Astrocyte (in vitro differentiated cells and primary cell): ENCODE measurements at regions not wholly inside any gene's neighbourhood (a gene's known extent, or its start where the extent isn't known, plus 50 kb on each side); places are given as distances from the start of the nearest gene placed in this dataset.

ENCODE experiments used
- DNase-seq: peaks from one replicate; pipeline ENCODE4 v3.0.0-alpha.2; 2010; ENCODE audit warnings: low read depth
- FAIRE-seq: peaks from 2 replicates; lab custom pipeline; 2011; peaks lifted over from hg19 to GRCh38; lab: Jason Lieb, UNC
- H2AFZ ChIP-seq: 2 replicates; pipeline ENCODE4 v1.6.0; 2012; ENCODE audit warnings: low read depth, low read length, inconsistent platforms
- H3K27ac ChIP-seq: 2 replicates; pipeline ENCODE4 v1.5.1; 2011; ENCODE audit warnings: low read depth, low read length, inconsistent platforms
- H3K27me3 ChIP-seq: 2 replicates; pipeline ENCODE4 v1.6.0; 2011; ENCODE audit warnings: low read length, inconsistent platforms; ENCODE audit not compliant: insufficient read depth
- H3K36me3 ChIP-seq: 2 replicates; pipeline ENCODE4 v1.5.1; 2011; ENCODE audit warnings: low read length, inconsistent platforms; ENCODE audit not compliant: insufficient read depth
- H3K4me1 ChIP-seq: 2 replicates; pipeline ENCODE4 v1.5.1; 2011; ENCODE audit warnings: low read length, inconsistent platforms; ENCODE audit not compliant: insufficient read depth
- H3K4me2 ChIP-seq: 2 replicates; pipeline ENCODE4 v1.6.0; 2012; ENCODE audit warnings: low read length, inconsistent platforms
- H3K4me3 ChIP-seq: 2 replicates; pipeline ENCODE4 v1.5.1; 2011; ENCODE audit warnings: low read depth, mild to moderate bottlenecking, low read length, inconsistent platforms; ENCODE audit not compliant: insufficient read depth
- H3K79me2 ChIP-seq: 2 replicates; pipeline ENCODE4 v1.6.0; 2012; ENCODE audit warnings: mild to moderate bottlenecking, low read length, inconsistent platforms; ENCODE audit not compliant: insufficient read depth
- H3K9ac ChIP-seq: 2 replicates; pipeline ENCODE4 v1.6.0; 2012; ENCODE audit warnings: mild to moderate bottlenecking, low read length, inconsistent platforms
- H3K9me3 ChIP-seq: 2 replicates; pipeline ENCODE4 v1.5.1; 2012; ENCODE audit warnings: low read depth, mild to moderate bottlenecking, low read length, inconsistent platforms; ENCODE audit not compliant: insufficient read depth
- H4K20me1 ChIP-seq: 2 replicates; pipeline ENCODE4 v1.6.0; 2012; ENCODE audit warnings: low read length, inconsistent platforms; ENCODE audit not compliant: insufficient read depth
- H3K27ac Mint-ChIP-seq: one replicate; pipeline ENCODE4 v1.8.0; 2021; ENCODE audit warnings: mild to moderate bottlenecking, mixed read lengths; ENCODE audit not compliant: unreplicated experiment
- H3K27me3 Mint-ChIP-seq: one replicate; pipeline ENCODE4 v1.8.0; 2021; ENCODE audit warnings: low read depth, mixed read lengths; ENCODE audit not compliant: unreplicated experiment
- H3K36me3 Mint-ChIP-seq: one replicate; pipeline ENCODE4 v1.8.0; 2021; ENCODE audit warnings: low read depth, mixed read lengths; ENCODE audit not compliant: unreplicated experiment
- H3K4me1 Mint-ChIP-seq: one replicate; pipeline ENCODE4 v1.8.0; 2021; ENCODE audit warnings: low read depth, mixed read lengths; ENCODE audit not compliant: unreplicated experiment
- H3K4me3 Mint-ChIP-seq: one replicate; pipeline ENCODE4 v1.8.0; 2021; ENCODE audit warnings: mild to moderate bottlenecking, moderate library complexity, mixed read lengths; ENCODE audit not compliant: unreplicated experiment
- H3K9me3 Mint-ChIP-seq: one replicate; pipeline ENCODE4 v1.8.0; 2021; ENCODE audit warnings: mild to moderate bottlenecking, mixed read lengths; ENCODE audit not compliant: unreplicated experiment
- CTCF ChIP-seq: IDR thresholded peaks from 2 replicates; pipeline ENCODE4 v1.5.1; 2011; ENCODE audit warnings: low read depth, mild to moderate bottlenecking, inconsistent platforms, low read length, moderate library complexity; ENCODE audit not compliant: insufficient read depth
- EZH2 ChIP-seq: IDR thresholded peaks from 2 replicates; pipeline ENCODE4 v1.6.1; 2012; ENCODE audit warnings: mild to moderate bottlenecking, low read length, inconsistent platforms; ENCODE audit not compliant: insufficient read depth

DNA sequence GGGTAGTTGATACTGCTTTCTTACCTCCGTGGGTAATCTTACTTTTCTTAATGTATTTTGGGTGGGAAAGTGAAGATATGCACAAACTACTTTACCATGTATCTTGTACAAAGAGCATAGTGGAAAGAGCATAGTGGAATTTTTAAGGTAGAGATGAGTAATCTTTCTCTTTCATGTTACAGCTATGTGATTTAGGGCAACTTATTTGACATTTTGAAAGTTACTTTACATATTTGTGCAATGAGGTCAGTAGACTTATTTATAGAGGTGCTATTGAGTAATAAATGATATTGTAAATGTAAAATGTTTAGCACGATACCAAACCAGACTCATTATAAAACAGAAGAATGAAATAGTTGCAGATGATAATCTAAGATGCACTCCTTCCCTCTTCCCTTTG is 351.2 kb downstream of the TRAM1L1 start:
- Mint-ChIP-seq H3K27ac (no peak overlapping the region), H3K4me3 (no peak overlapping the region), H3K4me1 (no peaks in the 10 kb centered on the region), H3K36me3 (no peaks in the 10 kb centered on the region), H3K9me3 (no peaks in the 10 kb centered on the region), H3K27me3 (no peaks in the 10 kb centered on the region)
- Histone ChIP-seq H3K79me2 (no peaks in the 10 kb centered on the region), H2AFZ (no peak overlapping the region), H3K9me3 (no peaks in the 10 kb centered on the region), H3K27ac (no peak overlapping the region), H3K4me3 (no peak overlapping the region), H3K4me2 (no peak overlapping the region), H3K27me3 (no peaks in the 10 kb centered on the region), H3K4me1 (no peaks in the 10 kb centered on the region), H3K9ac (no peak overlapping the region), H3K36me3 (no peaks in the 10 kb centered on the region), H4K20me1 (no peaks in the 10 kb centered on the region)
- TF ChIP-seq EZH2 (no peak), CTCF (no peak)
- DNase-seq (no peak), FAIRE-seq (no peak)

DNA sequence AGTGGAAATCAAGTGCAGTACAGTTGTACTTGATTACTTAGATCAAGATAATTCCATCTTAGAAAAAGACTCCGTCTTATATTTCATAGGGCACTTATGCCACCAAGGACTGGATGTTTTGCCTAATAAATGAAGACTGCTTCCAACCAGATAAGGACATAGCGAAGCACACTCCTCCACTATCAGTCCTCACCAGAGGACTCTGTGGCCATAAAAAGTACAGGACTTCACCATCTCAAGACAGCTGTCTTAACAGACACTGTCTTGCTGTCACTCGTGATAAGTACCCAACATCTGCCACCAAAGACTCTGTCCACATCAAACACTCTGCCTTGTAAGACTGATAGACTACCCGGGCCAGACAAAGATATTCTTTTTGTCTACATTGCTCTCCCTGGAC is 352.0 kb downstream of the TRAM1L1 start:
- H4K20me1 ChIP-seq = no peaks in the 10 kb centered on the region
- H3K79me2 ChIP-seq = no peaks in the 10 kb centered on the region
- DNase-seq = no peak
- H3K9ac ChIP-seq = no peak overlapping the region
- Mint-ChIP-seq H3K9me3 (no peaks in the 10 kb centered on the region), H3K4me3 (no peak overlapping the region), H3K27me3 (no peaks in the 10 kb centered on the region), H3K36me3 (no peaks in the 10 kb centered on the region), H3K27ac (no peak overlapping the region), H3K4me1 (no peaks in the 10 kb centered on the region)
- H3K27me3 ChIP-seq = no peaks in the 10 kb centered on the region
- no peaks in the 10 kb centered on the region for H3K9me3 ChIP-seq
- no peak for FAIRE-seq
- H3K4me2 ChIP-seq = no peak overlapping the region
- H2AFZ ChIP-seq = no peak overlapping the region
- TF ChIP-seq EZH2 (no peak), CTCF (no peak)
- no peaks in the 10 kb centered on the region for H3K36me3 ChIP-seq
- H3K4me3 ChIP-seq = no peak overlapping the region
- no peaks in the 10 kb centered on the region for H3K4me1 ChIP-seq
- H3K27ac ChIP-seq = no peak overlapping the region

- no peaks in the 10 kb centered on the region for H3K9me3 ChIP-seq
- Mint-ChIP-seq H3K27ac (no peak overlapping the region), H3K36me3 (no peaks in the 10 kb centered on the region), H3K9me3 (no peaks in the 10 kb centered on the region), H3K4me1 (no peaks in the 10 kb centered on the region), H3K27me3 (no peaks in the 10 kb centered on the region), H3K4me3 (no peak overlapping the region)
- TF ChIP-seq CTCF (no peak), EZH2 (no peak)
- H3K4me2 ChIP-seq = no peak overlapping the region
- no peaks in the 10 kb centered on the region for H3K27me3 ChIP-seq
- FAIRE-seq (no peak), DNase-seq (no peak)
- no peaks in the 10 kb centered on the region for H3K79me2 ChIP-seq
- no peaks in the 10 kb centered on the region for H4K20me1 ChIP-seq
- no peak overlapping the region for H2AFZ ChIP-seq
- no peaks in the 10 kb centered on the region for H3K4me1 ChIP-seq
- H3K4me3 ChIP-seq = no peak overlapping the region
- no peak overlapping the region for H3K27ac ChIP-seq
- no peak overlapping the region for H3K9ac ChIP-seq
- no peaks in the 10 kb centered on the region for H3K36me3 ChIP-seq
These were observed 358.9 kb downstream of the TRAM1L1 start for GRCh38 chr4:116726523-116726922.
